Endothelial cell (in vitro differentiated cells): ENCODE measurements at regions not wholly inside any gene's neighbourhood (a gene's known extent, or its start where the extent isn't known, plus 50 kb on each side); places are given as distances from the start of the nearest gene placed in this dataset.

Source experiments
- DNase-seq: peaks from one replicate; pipeline ENCODE4 v3.0.0; 2021; ENCODE audit warnings: low spot score
- H3K27ac Mint-ChIP-seq: one replicate; pipeline ENCODE4 v1.8.0; 2021; ENCODE audit warnings: mixed read lengths, inconsistent platforms; ENCODE audit not compliant: unreplicated experiment
- H3K27me3 Mint-ChIP-seq: one replicate; pipeline ENCODE4 v1.8.0; 2021; ENCODE audit warnings: mild to moderate bottlenecking, moderate library complexity, mixed read lengths, inconsistent platforms; ENCODE audit not compliant: unreplicated experiment
- H3K36me3 Mint-ChIP-seq: one replicate; pipeline ENCODE4 v1.8.0; 2021; ENCODE audit warnings: mild to moderate bottlenecking, low read depth, mixed read lengths, inconsistent platforms; ENCODE audit not compliant: unreplicated experiment
- H3K4me1 Mint-ChIP-seq: one replicate; pipeline ENCODE4 v1.8.0; 2021; ENCODE audit warnings: mild to moderate bottlenecking, mixed read lengths, inconsistent platforms; ENCODE audit not compliant: unreplicated experiment
- H3K4me3 Mint-ChIP-seq: one replicate; pipeline ENCODE4 v1.8.0; 2021; ENCODE audit warnings: mild to moderate bottlenecking, mixed read lengths, inconsistent platforms; ENCODE audit not compliant: unreplicated experiment
- H3K9me3 Mint-ChIP-seq: one replicate; pipeline ENCODE4 v1.8.0; 2021; ENCODE audit warnings: mixed read lengths, inconsistent platforms; ENCODE audit not compliant: unreplicated experiment
- CTCF ChIP-seq: fragments of 200-600 bp; sonication (generic); IDR thresholded peaks from one replicate; pipeline ENCODE4 v1.5.0; 2021; ENCODE audit warnings: antibody characterized with exemption; ENCODE audit not compliant: unreplicated experiment

DNA sequence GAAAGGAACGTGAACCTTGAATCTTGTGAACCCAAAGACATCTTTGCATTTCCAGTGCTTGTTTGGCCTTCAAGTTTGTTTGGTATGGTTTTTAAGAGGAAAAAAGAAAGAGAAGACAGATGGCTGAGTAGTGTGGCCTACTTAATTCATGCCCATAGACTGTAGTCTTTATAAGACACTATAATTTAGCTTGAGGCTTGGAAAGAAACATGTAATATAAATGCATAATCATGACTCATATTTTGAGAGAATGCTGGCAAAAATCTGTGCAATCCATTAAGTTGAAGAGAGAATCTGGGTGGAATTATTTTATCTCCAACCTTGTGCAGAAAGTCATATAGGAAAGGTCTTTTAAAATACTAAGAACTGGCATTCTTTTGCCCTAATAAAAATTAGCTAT is 179.3 kb downstream of the SIPA1L2 start:
- Mint-ChIP-seq H3K9me3 (no peaks in the 10 kb centered on the region), H3K4me3 (no peak overlapping the region), H3K27me3 (no peaks in the 10 kb centered on the region), H3K36me3 (peaks cover 34% of the 10 kb centered on the region), H3K27ac (no peak overlapping the region), H3K4me1 (peaks cover 19% of the 10 kb centered on the region)
- DNase-seq = no peak
- TF ChIP-seq CTCF = no peak

DNA sequence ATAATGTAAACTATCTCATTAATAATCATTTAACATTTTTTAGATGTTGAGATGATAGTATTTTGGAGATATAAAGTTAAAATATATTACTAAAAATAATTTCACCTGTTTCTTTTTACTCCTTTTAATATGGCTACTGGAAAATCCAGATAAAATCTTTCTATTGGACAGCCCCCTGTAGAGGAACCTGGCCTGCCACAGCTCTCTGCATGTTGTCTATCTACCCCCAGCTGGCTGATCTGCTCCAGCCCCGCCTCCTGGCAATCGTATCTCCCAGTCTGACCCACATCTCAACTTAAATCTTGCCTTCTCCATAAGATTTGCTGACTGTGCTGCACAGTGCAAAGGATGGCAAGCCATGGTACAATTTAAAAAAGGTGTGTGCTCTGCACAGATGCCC is 182.8 kb downstream of the SIPA1L2 start:
- no peak for TF ChIP-seq CTCF
- Mint-ChIP-seq H3K4me1 (peaks cover 2% of the 10 kb centered on the region), H3K36me3 (peaks cover 19% of the 10 kb centered on the region), H3K27me3 (no peaks in the 10 kb centered on the region), H3K4me3 (no peak overlapping the region), H3K27ac (no peak overlapping the region), H3K9me3 (no peaks in the 10 kb centered on the region)
- DNase-seq = no peak

DNA sequence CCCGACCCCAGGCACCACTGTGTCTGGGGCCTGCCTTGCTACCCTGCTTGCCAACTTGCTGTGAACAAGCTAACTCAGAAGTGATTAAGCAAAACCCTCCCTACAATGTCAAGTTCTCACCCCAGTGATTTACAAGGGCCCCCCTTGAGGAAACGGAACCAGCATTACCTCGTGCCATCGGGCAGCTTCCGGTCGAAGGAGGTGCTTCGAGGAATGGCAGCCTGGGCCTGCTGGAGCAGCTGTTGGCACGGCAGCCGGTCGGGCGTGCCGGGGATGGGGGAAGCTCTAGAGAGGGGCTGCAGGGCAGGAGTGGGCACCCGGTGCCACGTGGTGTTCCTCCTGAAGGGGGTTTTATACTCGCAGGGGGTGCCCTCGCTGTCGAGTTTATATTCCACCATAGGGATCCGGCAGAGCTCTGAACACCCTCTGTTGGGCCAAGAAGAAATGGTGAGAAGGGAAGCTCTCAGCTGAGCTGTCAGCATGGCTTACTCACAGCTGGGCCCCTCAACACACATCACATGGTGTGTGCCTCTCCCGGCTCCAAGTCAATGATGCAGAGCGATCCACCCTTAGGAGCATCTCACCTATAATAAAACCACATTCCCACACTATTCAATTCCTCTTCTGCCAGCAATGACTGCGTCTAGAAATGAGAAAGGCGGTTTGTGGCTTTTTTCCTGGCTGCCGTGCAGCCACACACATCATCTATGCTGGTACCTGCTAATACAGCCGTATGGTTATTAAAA is 184.4 kb downstream of the SIPA1L2 start:
- TF ChIP-seq CTCF = no peak
- no peak for DNase-seq

GRCh38 chr1:232443372-232443771 is 186.6 kb downstream of the SIPA1L2 start:
- no peak for DNase-seq
- Mint-ChIP-seq H3K36me3 (peaks cover 25% of the 10 kb centered on the region), H3K9me3 (no peaks in the 10 kb centered on the region), H3K4me1 (peaks cover 5% of the 10 kb centered on the region), H3K4me3 (no peak overlapping the region), H3K27ac (no peak overlapping the region), H3K27me3 (peaks cover 12% of the 10 kb centered on the region)
- no peak for TF ChIP-seq CTCF

More for the DNA sequence above, 184.4 kb downstream of the SIPA1L2 start:
- H3K36me3 Mint-ChIP-seq = peaks cover 22% of the 10 kb centered on the region
- no peak overlapping the region for H3K27ac Mint-ChIP-seq
- no peaks in the 10 kb centered on the region for H3K9me3 Mint-ChIP-seq
- no peaks in the 10 kb centered on the region for H3K4me1 Mint-ChIP-seq
- H3K27me3 Mint-ChIP-seq = peaks cover 7% of the 10 kb centered on the region
- H3K4me3 Mint-ChIP-seq = no peak overlapping the region

- Mint-ChIP-seq H3K4me3 (no peak overlapping the region), H3K4me1 (peaks cover 7% of the 10 kb centered on the region), H3K36me3 (peaks cover 41% of the 10 kb centered on the region), H3K27me3 (peaks cover 20% of the 10 kb centered on the region), H3K27ac (no peak overlapping the region), H3K9me3 (no peaks in the 10 kb centered on the region)
- TF ChIP-seq CTCF = no peak
- DNase-seq = no peak
Observed at GRCh38 chr1:232441036-232441411, 188.9 kb downstream of the SIPA1L2 start.
